Kidney capillary endothelial cell (primary cell): ENCODE measurements at regions not wholly inside any gene's neighbourhood (a gene's known extent, or its start where the extent isn't known, plus 50 kb on each side); places are given as distances from the start of the nearest gene placed in this dataset.

Experiments used
- DNase-seq: peaks from one replicate; pipeline ENCODE4 v3.0.0-alpha.2; 2018; ENCODE audit warnings: low spot score

DNA sequence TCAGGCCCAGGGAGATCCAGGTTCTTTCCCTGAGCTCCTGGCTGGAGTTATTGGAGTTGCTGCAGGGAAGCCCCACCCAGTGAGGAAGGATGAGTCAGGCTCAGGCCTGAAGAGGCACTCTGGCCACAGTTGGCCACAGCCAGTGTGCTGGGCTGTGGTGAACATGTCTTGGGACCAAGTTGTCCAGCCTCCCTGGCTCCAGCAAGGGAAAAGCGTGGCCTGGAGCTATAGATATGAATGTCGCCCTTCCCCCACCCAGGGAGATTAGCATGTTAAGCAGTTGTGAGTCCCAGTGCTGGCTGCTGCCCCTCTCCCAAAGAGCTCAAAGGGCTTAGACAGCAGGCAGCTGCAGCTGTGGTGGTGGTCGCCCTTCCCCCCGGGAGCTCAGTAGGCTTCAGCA lies 963.2 kb downstream of the ROBO2 start:
- no peak for DNase-seq

DNA sequence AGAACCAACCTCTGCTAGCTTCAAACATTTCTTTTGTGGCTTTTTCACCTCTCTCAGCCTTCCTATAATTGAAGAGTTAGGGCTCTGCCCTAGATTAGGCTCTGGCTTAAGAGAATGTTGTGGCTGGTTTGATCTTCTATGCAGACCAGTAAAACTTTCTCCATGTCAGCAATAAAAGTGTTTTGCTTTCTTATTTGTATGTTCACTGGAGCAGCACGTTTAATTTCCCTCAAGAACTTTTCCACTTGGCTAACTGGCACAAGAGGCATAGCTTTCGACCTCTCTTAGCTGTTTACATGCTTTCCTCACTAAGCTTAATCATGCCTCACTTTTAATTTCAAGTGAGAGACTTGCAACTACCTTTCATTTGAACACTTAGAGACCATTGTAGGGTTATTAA lies 964.7 kb downstream of the ROBO2 start:
- no peak for DNase-seq

- DNase-seq = no peak
These were observed 973.8 kb downstream of the ROBO2 start for GRCh38 chr3:78013653-78014052.

DNA sequence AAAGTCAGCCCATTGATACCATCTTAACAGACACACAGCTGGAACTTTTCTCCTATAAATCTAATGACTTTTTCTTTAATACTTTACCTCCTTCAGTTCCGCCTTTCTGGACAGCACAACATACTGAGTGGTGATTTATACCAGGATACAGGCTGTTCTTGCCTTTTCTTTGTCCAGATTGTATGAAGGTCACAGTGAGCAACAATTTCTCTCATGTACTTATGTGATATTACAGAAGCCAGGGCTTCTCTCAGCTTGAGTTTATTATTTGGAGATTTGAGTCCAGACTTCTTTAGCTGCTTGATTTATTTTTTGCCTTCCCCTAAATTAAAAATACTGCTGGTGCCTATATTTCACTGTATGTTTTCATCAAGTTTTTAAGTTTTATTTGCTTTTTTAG lies 976.0 kb downstream of the ROBO2 start:
- DNase-seq = no peak

DNA sequence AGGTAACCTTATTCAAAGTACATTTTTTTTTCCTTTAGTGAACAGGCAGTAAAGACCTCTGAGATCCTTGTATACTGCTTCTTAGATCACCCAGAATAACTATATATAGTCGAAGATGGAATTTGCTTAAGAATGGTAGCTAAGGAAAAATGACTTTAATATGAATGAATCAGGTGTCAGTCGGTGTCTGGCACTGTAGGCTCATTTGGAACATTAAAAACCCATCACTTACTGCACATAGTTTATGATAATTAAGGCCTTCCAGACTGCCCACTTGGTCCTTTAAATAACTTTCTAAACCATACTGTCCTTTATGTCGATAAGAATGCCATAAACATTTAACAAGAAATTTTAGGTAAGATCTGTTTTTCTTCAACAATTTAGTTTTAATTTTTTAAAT lies 981.8 kb downstream of the ROBO2 start:
- DNase-seq = no peak

DNA sequence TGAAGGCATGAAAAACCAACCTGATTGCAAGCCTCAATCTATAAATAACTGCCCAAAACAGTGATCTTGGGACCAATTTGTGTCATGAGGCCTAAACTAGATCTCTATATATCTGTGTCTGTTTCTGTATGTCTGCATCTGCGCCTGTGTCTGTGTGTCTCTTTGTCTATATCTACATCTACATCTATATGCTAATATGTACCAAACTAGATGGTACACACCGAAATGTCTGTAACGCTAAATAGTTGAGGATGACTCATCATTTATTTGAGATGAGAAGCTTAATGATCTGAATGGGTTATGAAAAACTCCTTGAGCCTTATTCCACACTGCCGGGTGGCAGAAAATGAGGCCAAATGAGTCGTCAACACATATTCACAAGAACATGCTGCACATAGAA lies 982.3 kb downstream of the ROBO2 start:
- no peak for DNase-seq

GRCh38 chr3:78023257-78023656 lies 983.4 kb downstream of the ROBO2 start:
- DNase-seq = no peak

- DNase-seq = no peak
These were observed 986.0 kb downstream of the ROBO2 start for GRCh38 chr3:78025916-78026315.

DNA sequence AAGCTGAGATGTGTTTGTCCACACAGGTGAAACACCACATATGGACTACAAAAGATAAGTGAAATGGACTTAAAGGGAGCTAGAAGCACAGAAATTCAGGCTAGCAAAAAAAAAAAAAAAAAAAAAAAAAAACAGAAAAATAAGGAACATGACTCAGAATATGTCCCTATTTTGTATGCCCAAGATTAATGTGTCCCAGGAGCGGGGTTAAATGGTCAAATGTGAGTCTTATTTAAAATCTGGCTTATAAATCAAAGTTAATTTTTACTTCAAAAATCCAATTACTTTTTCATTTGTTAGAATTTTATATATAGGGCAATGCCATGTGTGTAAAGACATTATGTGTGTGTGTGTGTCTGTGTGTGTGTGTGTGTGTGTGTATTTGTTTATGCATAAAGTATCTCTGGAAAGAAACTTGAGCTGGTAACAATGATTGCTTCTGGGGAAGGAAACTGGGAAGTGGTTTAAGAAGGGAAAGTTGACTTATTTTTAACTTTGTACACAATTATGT lies 986.5 kb downstream of the ROBO2 start:
- DNase-seq = no peak

DNA sequence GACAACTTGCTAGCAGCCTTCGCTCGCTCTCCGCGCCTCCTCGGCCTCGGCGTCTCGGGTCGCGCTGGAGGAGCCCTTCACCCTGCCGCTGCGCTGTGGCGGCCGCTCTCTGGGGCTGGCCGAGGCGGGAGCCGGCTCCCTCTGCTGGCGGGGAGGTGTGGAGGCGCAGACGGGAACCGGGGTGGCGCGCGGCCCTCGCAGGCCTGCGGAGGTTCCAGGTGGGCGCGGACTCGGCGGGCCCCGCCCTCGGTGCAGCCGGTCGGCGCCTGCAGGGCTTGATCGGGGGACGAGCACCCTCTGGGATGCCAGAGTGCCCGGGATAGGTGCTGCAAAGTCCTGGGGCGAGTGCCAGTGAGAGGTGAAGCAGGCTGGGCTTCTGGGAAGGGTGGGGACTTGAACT lies 989.9 kb downstream of the ROBO2 start:
- no peak for DNase-seq

- DNase-seq = no peak
These were observed 995.3 kb downstream of the ROBO2 start for GRCh38 chr3:78035131-78035641.

DNA sequence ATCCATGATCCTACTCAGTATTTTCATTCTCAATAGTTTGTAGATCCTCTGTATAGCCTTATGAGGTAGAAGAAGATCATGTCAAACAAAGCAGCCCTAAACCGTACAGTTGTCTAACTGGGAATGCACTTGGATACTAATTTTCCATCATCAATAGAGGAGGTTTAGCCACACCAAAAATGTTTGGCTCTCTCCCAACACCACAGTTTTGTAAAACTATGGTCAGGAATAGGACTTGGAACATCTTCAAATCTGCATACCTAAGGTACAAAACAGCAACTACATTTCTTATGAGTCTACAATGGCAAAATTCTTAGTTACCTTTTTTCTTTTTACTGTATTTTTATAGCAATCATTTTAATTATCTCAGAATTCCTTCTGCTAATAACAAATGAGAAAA lies 1001.6 kb downstream of the ROBO2 start:
- DNase-seq = no peak

- no peak for DNase-seq
These were observed 1006.7 kb downstream of the ROBO2 start for GRCh38 chr3:78046566-78046965.

DNA sequence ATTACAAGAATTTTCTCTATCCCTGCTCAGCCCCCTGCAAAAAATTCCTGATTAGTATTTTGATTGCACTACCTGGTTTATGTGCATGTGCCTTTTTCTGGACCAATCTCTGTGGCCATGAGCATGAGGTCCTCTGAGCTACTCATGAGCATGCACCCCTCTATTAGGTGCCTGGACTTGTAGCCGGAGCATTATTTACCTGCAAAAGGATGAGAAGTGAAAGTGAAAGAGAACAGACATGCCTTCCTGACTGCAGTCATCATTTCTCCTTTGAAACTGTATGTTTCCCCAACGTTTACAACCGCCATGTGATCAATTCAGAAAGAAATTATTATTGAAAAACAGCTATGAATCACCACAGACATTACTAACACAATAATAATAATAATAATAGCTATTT lies 1008.8 kb downstream of the ROBO2 start:
- no peak for DNase-seq

DNA sequence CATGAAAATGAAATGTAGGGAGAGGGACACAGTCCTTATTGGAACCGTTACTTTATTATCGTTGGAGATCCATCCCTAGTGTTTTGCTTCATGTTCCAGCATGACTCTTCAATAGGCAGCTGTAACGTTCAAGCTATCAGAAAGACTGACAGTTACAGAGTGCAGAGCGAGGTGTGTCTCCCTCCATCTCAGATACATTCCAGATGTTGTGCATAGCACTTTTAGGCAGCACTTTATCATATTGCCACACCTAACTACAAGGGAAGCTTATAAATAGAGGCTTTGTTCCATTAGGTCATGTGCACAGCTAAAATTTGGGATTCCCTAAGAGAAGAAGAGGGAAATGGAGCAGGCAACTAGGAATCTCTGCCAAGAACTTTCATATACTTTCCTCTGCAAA lies 1009.6 kb downstream of the ROBO2 start:
- no peak for DNase-seq

DNA sequence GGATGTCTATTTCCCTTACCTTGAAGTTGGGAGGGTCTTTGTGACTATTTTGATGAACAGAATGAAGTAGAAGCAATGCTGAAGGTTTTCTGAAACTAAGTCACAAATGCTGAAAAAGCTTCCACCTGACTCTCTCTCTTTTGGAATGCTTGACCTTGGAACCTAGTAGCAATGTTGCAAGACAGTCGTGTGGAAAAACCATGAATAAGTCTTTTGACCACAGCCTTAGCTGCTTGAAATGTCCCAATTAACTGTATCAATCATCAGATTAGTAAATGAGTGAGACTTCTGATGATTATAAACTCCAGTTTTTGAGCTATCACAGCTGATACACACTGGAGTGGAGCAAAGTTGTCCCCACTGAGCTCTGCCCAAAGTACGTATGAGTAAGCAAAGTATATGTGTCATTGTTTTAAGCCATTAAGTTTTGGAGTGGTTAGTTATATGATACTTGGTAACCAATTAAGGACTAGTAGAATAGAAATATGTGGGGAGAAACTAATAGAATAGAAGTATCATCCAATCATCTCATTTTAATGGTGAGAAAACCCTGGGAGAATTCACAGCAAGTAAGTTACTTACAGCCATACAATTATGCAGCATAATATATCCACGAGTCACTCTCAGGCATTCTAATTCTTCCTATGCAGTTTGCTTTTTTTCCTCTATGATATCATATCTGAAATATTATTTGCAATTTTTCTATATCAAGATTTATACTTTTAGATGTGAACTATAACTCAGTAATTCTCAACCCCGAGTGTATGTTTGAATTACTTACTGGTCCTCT lies 1010.6 kb downstream of the ROBO2 start:
- no peak for DNase-seq

- no peak for DNase-seq
These were observed 1012.8 kb downstream of the ROBO2 start for GRCh38 chr3:78052746-78053145.

DNA sequence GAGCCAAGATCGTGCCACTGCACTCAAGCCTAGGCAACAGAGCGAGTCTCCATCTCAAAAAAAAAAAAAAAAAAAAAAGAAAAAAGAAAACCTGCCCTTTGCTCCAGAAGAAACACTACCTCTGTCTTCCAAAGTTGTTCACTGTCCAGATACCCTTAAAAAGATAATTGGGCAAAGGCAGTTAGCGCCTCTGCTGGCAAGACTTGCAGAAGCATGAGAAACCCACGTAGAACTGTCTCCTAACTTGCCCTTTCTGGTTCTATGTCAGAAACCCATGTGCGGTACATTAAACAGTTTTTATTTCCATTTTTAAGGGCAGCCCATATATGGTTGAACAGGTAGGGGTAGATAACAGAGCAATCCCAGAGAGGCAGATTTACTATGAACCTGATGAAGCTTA lies 1026.4 kb downstream of the ROBO2 start:
- no peak for DNase-seq

GRCh38 chr3:78070188-78070587 lies 1030.3 kb downstream of the ROBO2 start:
- no peak for DNase-seq

DNA sequence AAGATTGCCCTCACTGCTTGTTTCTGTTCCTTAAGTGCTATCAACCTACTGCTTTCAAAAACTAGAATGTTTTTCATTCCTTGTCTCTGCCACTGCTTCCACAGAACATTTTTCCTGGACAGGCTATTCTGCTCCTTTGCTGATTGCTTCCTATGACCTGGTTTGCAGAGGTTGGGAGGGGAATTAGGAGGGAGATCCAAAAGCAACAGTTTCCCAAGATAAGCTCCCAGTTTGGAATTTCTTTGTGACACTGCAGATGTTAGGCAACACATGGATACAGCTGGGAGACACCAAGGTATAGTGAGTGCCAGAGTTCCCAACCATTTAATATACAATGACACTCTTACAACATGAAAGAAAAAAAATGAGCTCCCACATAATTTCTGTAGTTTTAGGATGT lies 1036.5 kb downstream of the ROBO2 start:
- DNase-seq = no peak

DNA sequence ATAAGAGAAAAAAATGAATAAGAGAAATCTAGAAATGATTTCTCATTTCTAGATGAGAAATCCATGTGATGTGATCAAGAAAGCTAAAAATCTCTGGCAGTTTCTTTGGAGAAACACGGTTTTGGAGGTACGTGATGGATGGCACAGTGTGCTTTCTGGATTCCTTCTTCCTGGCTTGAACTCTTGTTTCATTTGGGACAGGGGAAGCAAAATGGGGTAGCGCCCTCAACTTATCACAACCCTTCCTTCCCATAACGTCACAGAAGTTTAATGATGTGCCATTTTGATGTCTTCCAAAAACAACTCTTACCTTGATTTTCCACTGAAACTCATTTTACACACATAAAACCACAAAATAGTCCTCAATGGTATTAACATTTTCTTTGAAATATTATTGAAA lies 1037.3 kb downstream of the ROBO2 start:
- no peak for DNase-seq

GRCh38 chr3:78077842-78078241 lies 1037.9 kb downstream of the ROBO2 start:
- DNase-seq = no peak

DNA sequence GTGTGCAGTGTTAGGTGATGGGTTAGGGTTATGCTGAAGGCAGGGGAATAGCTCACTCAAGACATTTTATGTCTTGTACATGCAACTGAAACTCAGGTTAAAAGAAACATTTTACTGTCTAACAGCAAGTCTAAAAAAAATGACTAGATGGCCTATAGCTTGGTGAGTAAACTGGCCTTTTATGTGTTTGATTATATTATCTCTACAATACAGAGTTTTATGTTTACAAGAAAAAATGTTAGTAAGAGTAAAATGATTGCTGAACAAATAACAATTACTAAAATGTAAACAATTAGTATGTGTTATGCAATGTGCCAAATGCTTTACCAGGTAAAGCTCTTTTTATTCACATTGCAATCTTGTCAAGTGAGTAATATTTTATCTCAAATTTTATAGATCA lies 1039.6 kb downstream of the ROBO2 start:
- DNase-seq = no peak

- DNase-seq = no peak
These were observed 1046.3 kb downstream of the ROBO2 start for GRCh38 chr3:78086150-78086549.
